ENCODE measurements at regions not wholly inside any gene's neighbourhood (a gene's known extent, or its start where the extent isn't known, plus 50 kb on each side); places are given as distances from the start of the nearest gene placed in this dataset.
"Not testable (repeated sequence)": the region's sequence is repeated elsewhere in the genome, so short reads cannot be mapped to it uniquely, and the experiment has no call there.

GRCh38 chr2:88924533-88924932 lies 233.1 kb downstream of the RPIA start:
- DNase-seq (ENCODE audit: low read depth): no peak

DNA sequence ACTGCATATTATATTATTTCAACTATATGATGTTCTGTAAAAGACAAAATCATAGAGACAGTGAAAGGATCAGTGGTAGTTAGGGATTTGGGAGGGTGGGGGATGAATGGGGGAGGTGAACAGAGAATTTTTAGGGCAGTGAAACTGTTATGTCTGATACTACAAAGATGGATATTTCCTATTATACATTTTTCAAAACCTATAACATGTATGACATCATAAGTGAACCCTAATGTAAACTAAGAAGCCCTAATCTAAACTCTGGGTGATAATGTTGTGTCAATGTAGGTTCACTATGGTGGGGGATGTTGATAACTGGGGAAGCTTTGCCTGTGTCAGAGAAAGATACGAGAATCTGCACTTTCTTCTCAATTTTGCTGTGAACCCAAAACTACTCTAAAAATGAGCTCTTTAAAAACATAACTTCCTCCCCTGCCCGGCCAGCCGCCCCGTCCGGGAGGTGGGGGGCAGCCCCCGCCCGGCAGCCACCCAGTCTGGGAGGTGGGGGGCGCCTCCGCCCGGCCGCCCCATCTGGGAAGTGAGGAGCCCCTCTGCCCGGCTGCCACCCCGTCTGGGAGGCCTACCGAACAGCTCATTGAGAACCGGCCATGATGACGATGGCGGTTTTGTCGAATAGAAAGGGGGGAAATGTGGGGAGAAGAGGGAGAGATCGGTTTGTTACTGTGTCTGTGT lies 234.4 kb downstream of the RPIA start:
- no peak for DNase-seq (ENCODE audit: low read depth)

DNA sequence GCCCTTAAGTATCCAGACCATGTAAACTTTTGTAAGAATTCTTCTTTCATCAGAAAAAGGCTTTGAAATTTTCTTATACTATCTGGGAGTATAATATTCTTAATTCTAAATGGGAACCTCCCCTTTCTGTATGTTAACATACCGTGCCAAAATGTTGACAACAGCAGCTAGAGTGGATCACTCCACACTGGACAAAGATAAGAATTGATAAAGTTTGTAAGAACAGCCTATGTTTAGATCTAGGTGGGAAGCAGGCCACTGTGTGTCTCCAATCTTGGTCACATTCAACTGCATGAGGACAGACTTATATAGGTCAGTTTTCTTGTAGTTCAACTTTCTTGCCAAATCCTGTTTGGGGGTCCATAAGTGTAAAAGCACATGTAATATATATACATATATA lies 235.7 kb downstream of the RPIA start:
- no peak for DNase-seq (ENCODE audit: low read depth)

DNA sequence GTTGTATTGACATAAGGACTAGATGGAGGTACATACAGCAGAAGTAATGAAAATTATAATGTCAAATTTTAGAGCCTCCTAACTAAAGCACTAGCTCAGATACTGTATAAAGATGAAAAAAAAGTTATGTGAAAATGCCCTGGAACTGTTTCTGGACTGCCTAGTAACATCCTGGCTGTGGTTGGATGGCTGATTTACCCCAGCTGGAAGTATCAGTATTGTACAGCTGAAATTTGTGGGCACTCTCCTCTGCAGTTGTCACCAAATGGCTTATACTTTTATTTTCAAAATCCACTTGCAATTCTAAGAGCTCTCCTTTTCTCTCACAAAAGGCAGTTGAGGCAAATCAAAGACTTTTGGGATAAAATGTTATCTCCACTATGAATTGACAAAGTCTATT lies 239.2 kb downstream of the RPIA start:
- DNase-seq (ENCODE audit: low read depth): no peak

DNA sequence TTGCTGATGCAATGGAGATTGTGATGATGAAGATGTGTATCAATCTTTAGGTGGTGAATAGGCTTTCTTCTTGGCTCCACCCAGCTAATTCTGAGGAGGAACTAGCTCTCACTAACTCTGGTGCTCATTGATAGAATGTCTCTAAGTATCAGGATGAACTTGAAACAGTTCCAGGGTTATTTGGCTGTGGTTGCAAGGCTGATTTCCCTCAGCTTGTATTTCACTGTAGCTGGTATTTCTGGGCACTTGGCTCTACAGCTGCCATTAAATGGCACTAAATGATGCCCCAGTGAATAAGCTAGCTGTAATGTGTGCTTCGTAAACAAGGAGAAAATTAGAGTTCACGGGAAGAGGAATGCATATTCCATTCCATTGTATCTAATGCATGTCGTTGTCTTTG lies 241.2 kb downstream of the RPIA start:
- no peak for DNase-seq (ENCODE audit: low read depth)

- DNase-seq (ENCODE audit: low read depth): no peak
Measured at GRCh38 chr2:88933091-88933490, 241.6 kb downstream of the RPIA start.

- DNase-seq (ENCODE audit: low read depth): no peak
Measured at GRCh38 chr2:88933980-88934379, 242.5 kb downstream of the RPIA start.

- DNase-seq (ENCODE audit: low read depth): not testable (repeated sequence)
Measured at GRCh38 chr2:88941178-88941577, 249.7 kb downstream of the RPIA start.

DNA sequence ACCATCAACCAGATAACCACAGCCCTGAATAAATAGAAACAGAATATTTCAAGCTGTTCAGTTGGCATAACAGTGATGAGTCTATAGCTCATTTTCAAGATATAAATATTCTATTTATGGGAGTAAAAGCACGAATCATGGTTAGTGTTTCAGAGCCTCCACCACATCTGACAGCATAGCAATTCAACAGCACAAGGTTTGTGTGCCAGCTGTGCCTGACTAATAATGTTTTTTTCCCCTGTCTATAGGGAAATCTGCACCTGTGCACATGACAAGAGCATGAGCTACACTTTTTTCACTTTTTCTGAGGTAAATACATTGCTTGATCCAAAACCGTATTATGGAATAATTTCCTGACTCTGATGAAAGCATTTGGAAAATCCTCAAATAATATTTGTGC lies 251.3 kb downstream of the RPIA start:
- no peak for DNase-seq (ENCODE audit: low read depth)

GRCh38 chr2:88949336-88949735 lies 257.9 kb downstream of the RPIA start:
- DNase-seq (ENCODE audit: low read depth): no peak

GRCh38 chr2:88950010-88950409 lies 258.5 kb downstream of the RPIA start:
- no peak for DNase-seq (ENCODE audit: low read depth)

- no peak for DNase-seq (ENCODE audit: low read depth)
Measured at GRCh38 chr2:88955607-88956006, 264.1 kb downstream of the RPIA start.

- DNase-seq (ENCODE audit: low read depth): no peak
Measured at GRCh38 chr2:88959480-88960204, 268.2 kb downstream of the RPIA start.

DNA sequence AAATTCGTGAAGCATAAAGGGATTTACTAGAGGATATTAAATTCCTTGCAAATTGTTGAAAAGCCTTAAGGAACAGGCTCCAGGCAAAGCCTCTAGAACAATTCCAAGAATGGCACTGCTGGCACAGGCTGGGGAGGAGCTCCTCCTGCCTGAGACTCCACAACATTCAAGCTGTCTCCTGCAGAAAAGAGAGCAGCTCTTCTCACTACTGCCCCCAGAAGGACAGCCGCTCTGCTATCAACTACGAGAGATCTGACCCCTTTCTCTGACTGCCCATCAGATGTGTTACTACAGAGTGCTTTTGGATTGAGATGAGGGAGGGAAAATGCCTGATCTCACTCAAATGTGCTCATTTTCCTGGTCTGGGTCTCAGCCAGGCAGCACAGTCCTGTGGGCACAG lies 269.9 kb downstream of the RPIA start:
- not testable (repeated sequence) for DNase-seq (ENCODE audit: low read depth)

GRCh38 chr2:88967844-88968243 lies 276.4 kb downstream of the RPIA start:
- DNase-seq (ENCODE audit: low read depth): no peak

DNA sequence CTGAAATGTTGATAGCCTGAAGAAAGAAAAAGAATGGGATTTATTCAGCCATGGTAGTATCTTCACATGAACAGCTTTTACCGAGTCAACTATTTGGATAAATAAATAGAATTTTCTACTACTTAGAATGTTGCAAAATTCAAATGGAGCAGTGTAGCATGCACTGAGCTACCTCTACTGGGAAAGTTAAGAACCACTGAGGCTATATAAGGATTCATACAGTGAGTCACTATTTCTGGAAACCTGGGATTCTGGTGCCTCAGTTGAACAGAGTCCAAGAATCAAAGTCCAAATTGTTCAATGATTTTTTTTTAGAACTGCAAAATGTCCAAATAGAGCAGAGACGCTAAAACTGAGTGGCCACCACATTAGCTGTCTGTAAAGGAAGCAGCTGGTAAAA lies 286.5 kb downstream of the RPIA start:
- not testable (repeated sequence) for DNase-seq (ENCODE audit: low read depth)

DNA sequence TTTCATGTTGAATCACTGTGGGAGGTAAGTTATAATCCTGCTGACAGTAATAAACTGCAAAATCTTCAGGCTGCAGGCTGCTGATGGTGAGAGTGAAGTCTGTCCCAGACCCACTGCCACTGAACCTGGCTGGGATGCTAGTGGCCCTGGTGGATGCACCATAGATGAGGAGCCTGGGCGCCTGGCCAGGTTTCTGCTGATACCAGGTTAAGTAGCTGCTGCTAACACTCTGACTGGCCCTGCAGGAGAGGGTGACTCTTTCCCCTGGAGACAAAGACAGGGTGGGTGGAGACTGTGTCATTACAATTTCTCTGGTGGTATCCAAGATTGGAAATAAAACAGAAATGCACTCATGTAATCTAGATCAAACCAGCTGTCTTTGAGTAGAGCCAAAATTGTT lies 287.0 kb downstream of the RPIA start:
- DNase-seq (ENCODE audit: low read depth): not testable (repeated sequence)

- not testable (repeated sequence) for DNase-seq (ENCODE audit: low read depth)
Measured at GRCh38 chr2:88984079-88984478, 292.6 kb downstream of the RPIA start.

DNA sequence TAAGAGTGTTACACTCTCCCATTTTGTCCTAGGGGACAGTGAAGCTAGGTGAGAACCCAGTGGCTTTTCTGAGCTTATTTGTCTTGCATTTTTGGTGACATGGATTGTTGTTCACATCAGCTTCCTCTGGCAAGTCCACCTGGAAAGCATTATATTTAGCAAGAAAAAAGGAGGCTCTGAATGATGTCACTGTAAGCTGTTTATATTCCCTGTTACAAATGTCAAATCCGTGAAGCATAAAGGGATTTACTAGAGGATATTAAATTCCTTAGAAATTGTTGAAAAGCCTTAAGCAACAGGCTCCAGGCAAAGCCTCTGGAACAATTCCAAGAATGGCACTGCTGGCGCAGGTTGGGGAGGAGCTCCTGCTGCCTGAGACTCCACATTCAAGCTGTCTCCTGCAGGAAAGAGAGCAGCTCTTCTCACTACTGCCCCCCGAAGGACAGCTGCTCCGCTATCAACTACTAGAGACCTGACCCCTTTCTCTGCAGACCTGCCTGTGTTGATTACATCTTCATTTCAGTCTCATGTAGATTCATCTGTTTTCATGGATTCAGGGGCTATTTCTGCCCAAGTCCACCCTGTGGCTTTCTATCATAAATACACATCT lies 295.4 kb downstream of the RPIA start:
- not testable (repeated sequence) for DNase-seq (ENCODE audit: low read depth)

DNA sequence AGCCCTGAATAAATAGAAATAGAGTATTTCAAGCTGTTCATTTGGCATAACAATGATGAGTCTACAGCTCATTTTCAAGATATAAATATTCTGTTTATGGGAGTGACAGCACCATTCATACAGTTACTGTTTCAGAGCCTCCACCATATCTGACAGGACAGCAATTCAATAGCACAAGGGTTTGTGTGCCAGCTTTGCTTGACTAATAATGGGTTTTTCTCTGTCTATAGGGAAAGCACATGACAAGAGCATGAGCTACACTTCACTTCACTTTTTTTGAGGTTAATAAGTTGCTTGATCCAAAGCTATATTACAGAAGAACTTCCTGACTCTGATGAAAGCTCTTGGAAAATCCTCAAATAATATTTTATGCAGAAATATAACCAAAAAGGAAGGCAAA lies 297.1 kb downstream of the RPIA start:
- not testable (repeated sequence) for DNase-seq (ENCODE audit: low read depth)

- DNase-seq (ENCODE audit: low read depth): not testable (repeated sequence)
Measured at GRCh38 chr2:88992819-88993218, 301.3 kb downstream of the RPIA start.

GRCh38 chr2:88994856-88995255 lies 303.4 kb downstream of the RPIA start:
- DNase-seq (ENCODE audit: low read depth): not testable (repeated sequence)

DNA sequence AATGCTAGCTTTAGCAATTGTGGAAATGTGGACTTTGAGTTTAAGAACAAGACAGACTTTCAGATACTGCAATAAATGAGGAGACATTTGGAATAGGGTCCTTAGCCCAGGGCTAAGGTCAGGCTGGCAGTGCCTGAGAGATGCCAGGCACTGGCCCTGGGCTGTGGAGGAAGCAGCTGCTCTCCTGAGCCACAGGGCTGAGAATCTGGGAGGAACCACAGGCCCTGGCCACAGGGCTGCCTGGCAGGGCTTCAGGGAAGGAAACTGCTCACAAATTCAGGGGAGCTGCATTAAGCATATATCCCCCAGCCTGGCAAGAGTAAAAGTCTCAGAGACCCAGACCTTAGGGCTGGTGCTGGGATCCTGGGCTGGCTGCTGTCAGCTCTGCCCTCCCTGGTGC lies 305.1 kb downstream of the RPIA start:
- not testable (repeated sequence) for DNase-seq (ENCODE audit: low read depth)
